ENCODE measurements at regions not wholly inside any gene's neighbourhood (a gene's known extent, or its start where the extent isn't known, plus 50 kb on each side); places are given as distances from the start of the nearest gene placed in this dataset.

DNA sequence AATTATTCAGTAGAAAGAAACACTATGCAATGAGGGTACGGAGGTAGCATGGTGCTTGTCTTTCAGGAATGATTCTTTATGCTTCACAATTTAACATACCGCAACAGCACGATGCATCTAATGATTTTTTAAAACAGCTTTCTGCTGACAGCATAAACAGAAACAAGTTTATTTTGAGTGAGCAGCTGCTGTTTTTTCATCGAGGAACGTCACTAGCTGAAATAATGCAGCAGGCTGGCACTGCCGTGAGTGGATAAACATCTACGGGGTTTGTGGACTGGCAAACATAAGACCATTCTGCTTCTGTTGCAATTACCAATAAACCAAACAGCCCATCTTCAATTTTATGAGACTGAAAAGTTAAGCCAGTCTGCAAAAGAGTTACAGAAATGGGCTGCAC, 871.8 kb downstream of the RPS29 start (continued):
- no peak for TF ChIP-seq CTCF (IDR thresholded peaks at IDR 0.05; ENCODE audit: low read depth, low read length, missing input control)
- TF ChIP-seq, protein P1, sequence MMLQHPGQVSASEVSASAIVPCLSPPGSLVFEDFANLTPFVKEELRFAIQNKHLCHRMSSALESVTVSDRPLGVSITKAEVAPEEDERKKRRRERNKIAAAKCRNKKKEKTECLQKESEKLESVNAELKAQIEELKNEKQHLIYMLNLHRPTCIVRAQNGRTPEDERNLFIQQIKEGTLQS (IDR thresholded peaks at IDR 0.05): no peak

DNA sequence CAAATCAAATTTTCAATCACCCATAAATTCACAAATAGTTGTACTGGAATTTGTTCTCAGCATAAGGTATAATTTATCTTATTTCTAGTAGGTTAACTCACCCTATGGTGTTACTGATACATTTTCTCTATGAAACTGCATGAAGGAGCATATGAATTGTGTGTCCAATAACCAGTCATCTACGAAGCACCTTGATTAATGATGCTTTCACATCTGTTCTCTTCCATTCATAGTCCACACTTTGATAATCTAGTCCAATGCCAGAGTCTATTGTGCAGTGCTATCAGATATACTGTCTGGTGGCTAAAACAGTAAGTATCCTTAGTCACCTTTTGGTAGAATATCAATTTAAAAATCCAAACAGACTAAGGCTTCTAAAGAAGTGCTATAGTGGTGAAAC, 876.0 kb downstream of the RPS29 start:
- H3K27ac ChIP-seq (ENCODE audit: low read depth in 1 of 2, low read length in 2 of 2): no peak overlapping the region
- H3K4me3 ChIP-seq (ENCODE audit: low read depth in 1 of 3, low read length in 3 of 3): no peak overlapping the region
- H3K4me1 ChIP-seq (ENCODE audit: control insufficient read depth in 4 of 4, insufficient read depth in 4 of 4, low read length in 3 of 4): no peaks in the 10 kb centered on the region
- H3K27me3 ChIP-seq (ENCODE audit: control insufficient read depth in 4 of 4, insufficient read depth in 4 of 4, low read length in 3 of 4): no peaks in the 10 kb centered on the region
- DNase-seq (ENCODE audit: low spot score): no peak
- TF ChIP-seq, protein P2, sequence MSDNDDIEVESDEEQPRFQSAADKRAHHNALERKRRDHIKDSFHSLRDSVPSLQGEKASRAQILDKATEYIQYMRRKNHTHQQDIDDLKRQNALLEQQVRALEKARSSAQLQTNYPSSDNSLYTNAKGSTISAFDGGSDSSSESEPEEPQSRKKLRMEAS (IDR thresholded peaks at IDR 0.05): no peak
- TF ChIP-seq, protein P3, sequence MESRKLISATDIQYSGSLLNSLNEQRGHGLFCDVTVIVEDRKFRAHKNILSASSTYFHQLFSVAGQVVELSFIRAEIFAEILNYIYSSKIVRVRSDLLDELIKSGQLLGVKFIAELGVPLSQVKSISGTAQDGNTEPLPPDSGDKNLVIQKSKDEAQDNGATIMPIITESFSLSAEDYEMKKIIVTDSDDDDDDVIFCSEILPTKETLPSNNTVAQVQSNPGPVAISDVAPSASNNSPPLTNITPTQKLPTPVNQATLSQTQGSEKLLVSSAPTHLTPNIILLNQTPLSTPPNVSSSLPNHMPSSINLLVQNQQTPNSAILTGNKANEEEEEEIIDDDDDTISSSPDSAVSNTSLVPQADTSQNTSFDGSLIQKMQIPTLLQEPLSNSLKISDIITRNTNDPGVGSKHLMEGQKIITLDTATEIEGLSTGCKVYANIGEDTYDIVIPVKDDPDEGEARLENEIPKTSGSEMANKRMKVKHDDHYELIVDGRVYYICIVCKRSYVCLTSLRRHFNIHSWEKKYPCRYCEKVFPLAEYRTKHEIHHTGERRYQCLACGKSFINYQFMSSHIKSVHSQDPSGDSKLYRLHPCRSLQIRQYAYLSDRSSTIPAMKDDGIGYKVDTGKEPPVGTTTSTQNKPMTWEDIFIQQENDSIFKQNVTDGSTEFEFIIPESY (IDR thresholded peaks at IDR 0.05): no peak
- TF ChIP-seq TAF1 (conservative IDR thresholded peaks at IDR 0.05): no peak
- no peak for TF ChIP-seq HNF4A (conservative IDR thresholded peaks at IDR 0.05)
- TF ChIP-seq GABPA (IDR thresholded peaks at IDR 0.05 in 1 of 2, conservative IDR thresholded peaks at IDR 0.05 in 1 of 2): no peak
- TF ChIP-seq EGR1 (IDR thresholded peaks at IDR 0.05; ENCODE audit: low read depth in 2 of 2): no peak
- TF ChIP-seq YY1 (IDR thresholded peaks at IDR 0.05): no peak
- no peak for TF ChIP-seq NR2F2 (IDR thresholded peaks at IDR 0.05)
- TF ChIP-seq SP1 (IDR thresholded peaks at IDR 0.05): no peak
- TF ChIP-seq, protein P1 (IDR thresholded peaks at IDR 0.05): no peak
- TF ChIP-seq, protein P4, sequence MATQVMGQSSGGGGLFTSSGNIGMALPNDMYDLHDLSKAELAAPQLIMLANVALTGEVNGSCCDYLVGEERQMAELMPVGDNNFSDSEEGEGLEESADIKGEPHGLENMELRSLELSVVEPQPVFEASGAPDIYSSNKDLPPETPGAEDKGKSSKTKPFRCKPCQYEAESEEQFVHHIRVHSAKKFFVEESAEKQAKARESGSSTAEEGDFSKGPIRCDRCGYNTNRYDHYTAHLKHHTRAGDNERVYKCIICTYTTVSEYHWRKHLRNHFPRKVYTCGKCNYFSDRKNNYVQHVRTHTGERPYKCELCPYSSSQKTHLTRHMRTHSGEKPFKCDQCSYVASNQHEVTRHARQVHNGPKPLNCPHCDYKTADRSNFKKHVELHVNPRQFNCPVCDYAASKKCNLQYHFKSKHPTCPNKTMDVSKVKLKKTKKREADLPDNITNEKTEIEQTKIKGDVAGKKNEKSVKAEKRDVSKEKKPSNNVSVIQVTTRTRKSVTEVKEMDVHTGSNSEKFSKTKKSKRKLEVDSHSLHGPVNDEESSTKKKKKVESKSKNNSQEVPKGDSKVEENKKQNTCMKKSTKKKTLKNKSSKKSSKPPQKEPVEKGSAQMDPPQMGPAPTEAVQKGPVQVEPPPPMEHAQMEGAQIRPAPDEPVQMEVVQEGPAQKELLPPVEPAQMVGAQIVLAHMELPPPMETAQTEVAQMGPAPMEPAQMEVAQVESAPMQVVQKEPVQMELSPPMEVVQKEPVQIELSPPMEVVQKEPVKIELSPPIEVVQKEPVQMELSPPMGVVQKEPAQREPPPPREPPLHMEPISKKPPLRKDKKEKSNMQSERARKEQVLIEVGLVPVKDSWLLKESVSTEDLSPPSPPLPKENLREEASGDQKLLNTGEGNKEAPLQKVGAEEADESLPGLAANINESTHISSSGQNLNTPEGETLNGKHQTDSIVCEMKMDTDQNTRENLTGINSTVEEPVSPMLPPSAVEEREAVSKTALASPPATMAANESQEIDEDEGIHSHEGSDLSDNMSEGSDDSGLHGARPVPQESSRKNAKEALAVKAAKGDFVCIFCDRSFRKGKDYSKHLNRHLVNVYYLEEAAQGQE (IDR thresholded peaks at IDR 0.05): no peak
- no peak for TF ChIP-seq RAD21 (IDR thresholded peaks at IDR 0.05)
- no peaks in the 10 kb centered on the region for H3K36me3 ChIP-seq (ENCODE audit: control insufficient read depth in 4 of 4, insufficient read depth in 3 of 4, low read depth in 1 of 4, low read length in 3 of 4)
- WGBS: 75% methylated on average over 1 of the region's 1 CpG
- no peaks in the 10 kb centered on the region for H3K9me3 ChIP-seq (ENCODE audit: control insufficient read depth in 4 of 4, low read length in 3 of 4)
- H3K9ac ChIP-seq (ENCODE audit: low read depth in 1 of 2, low read length in 2 of 2): no peak overlapping the region
